ENCODE measurements at regions not wholly inside any gene's neighbourhood (a gene's known extent, or its start where the extent isn't known, plus 50 kb on each side); places are given as distances from the start of the nearest gene placed in this dataset.

DNA sequence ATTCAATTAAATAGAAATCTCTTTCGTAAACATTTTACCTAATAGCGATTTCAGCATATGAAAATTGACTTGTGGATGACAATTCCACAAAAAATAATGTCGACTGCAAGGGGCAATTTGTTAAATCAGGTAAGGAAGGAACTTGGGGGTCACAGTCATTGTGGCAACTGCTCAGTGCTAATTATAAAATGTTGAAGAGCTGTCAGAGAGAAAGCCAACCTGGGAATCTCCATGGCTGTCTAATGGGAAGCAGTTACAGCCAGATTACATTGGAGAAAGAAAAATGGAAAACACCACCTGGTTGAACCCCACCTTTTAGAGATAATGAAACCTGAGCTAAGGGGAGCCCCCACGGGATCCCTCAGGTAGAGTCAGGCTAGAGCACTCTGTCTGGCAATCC lies 373.9 kb downstream of the FOXO1 start:
- no peak overlapping the region for H3K9ac ChIP-seq (ENCODE audit: insufficient read depth, low read length)
- no peak for TF ChIP-seq EZH2 (IDR thresholded peaks at IDR 0.05; ENCODE audit: low read length, missing control alignments)
- TF ChIP-seq, protein P1, sequence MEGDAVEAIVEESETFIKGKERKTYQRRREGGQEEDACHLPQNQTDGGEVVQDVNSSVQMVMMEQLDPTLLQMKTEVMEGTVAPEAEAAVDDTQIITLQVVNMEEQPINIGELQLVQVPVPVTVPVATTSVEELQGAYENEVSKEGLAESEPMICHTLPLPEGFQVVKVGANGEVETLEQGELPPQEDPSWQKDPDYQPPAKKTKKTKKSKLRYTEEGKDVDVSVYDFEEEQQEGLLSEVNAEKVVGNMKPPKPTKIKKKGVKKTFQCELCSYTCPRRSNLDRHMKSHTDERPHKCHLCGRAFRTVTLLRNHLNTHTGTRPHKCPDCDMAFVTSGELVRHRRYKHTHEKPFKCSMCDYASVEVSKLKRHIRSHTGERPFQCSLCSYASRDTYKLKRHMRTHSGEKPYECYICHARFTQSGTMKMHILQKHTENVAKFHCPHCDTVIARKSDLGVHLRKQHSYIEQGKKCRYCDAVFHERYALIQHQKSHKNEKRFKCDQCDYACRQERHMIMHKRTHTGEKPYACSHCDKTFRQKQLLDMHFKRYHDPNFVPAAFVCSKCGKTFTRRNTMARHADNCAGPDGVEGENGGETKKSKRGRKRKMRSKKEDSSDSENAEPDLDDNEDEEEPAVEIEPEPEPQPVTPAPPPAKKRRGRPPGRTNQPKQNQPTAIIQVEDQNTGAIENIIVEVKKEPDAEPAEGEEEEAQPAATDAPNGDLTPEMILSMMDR (conservative IDR thresholded peaks at IDR 0.05 in 1 of 2, IDR thresholded peaks at IDR 0.05 in 1 of 2; ENCODE audit: low read depth in 1 of 2, low read length in 2 of 2) = no peak
- H4K20me1 ChIP-seq (ENCODE audit: control insufficient read depth, extremely low read depth, insufficient read depth, low read length) = no peaks in the 10 kb centered on the region
- H3K27ac ChIP-seq (ENCODE audit: insufficient read depth, low read length) = no peak overlapping the region
- no peaks in the 10 kb centered on the region for H3K4me1 ChIP-seq (ENCODE audit: control insufficient read depth, extremely low read depth, insufficient read depth, low read length)
- no peak overlapping the region for H3K4me2 ChIP-seq (ENCODE audit: extremely low read depth, insufficient read depth, low read length)
- H2AFZ ChIP-seq (ENCODE audit: low read length) = no peak overlapping the region
- H3K79me2 ChIP-seq (ENCODE audit: control insufficient read depth, insufficient read depth, low read length) = no peaks in the 10 kb centered on the region
- no peak for DNase-seq (ENCODE audit: low read depth in 2 of 2)
- no peak overlapping the region for H3K4me3 ChIP-seq (replicated peaks in 1 of 4; ENCODE audit: control extremely low read depth in 1 of 4, insufficient read depth in 1 of 4, low read depth in 3 of 4, low read length in 4 of 4)
- no peaks in the 10 kb centered on the region for H3K9me3 ChIP-seq (ENCODE audit: control insufficient read depth, insufficient read depth, low read depth, low read length)
- H3K36me3 ChIP-seq (ENCODE audit: control insufficient read depth, insufficient read depth, low read length) = no peaks in the 10 kb centered on the region
- no peaks in the 10 kb centered on the region for H3K27me3 ChIP-seq (ENCODE audit: control insufficient read depth, insufficient read depth, low read length)

GRCh38 chr13:40302351-40302750 lies 364.1 kb downstream of the FOXO1 start:
- TF ChIP-seq, protein P1 (conservative IDR thresholded peaks at IDR 0.05 in 1 of 2, IDR thresholded peaks at IDR 0.05 in 1 of 2; ENCODE audit: low read depth in 1 of 2, low read length in 2 of 2) = no peak
- no peak for TF ChIP-seq EZH2 (IDR thresholded peaks at IDR 0.05; ENCODE audit: low read length, missing control alignments)
- no peaks in the 10 kb centered on the region for H3K27me3 ChIP-seq (ENCODE audit: control insufficient read depth, insufficient read depth, low read length)
- H3K9me3 ChIP-seq (ENCODE audit: control insufficient read depth, insufficient read depth, low read depth, low read length) = no peaks in the 10 kb centered on the region

DNA sequence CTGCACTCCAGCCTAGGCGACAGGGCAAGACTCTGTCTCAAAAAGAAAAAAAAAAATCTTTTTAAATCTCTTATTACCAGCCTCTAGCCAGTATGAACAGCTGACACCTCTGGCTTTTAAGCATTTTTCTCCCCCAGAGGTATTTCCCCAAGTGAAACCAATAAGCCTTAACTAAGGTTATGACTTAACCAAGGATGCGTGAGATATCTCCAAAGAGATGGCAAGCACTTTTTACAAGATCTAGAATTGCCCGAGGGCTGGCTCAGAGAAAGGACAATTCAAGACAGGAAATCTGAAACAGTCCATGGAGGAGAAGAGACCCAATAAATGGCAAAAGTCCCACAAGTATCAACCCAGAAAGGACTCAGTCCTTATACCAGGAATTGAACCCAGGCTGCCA lies 362.1 kb downstream of the FOXO1 start:
- H3K79me2 ChIP-seq (ENCODE audit: control insufficient read depth, insufficient read depth, low read length) = no peaks in the 10 kb centered on the region
- no peak for DNase-seq (ENCODE audit: low read depth in 2 of 2)
- no peak overlapping the region for H2AFZ ChIP-seq (ENCODE audit: low read length)
- H3K9ac ChIP-seq (ENCODE audit: insufficient read depth, low read length) = no peak overlapping the region
- no peak overlapping the region for H3K4me3 ChIP-seq (replicated peaks in 1 of 4; ENCODE audit: control extremely low read depth in 1 of 4, insufficient read depth in 1 of 4, low read depth in 3 of 4, low read length in 4 of 4)
- no peak overlapping the region for H3K4me2 ChIP-seq (ENCODE audit: extremely low read depth, insufficient read depth, low read length)
- no peaks in the 10 kb centered on the region for H3K36me3 ChIP-seq (ENCODE audit: control insufficient read depth, insufficient read depth, low read length)
- no peak overlapping the region for H3K27ac ChIP-seq (ENCODE audit: insufficient read depth, low read length)
- H3K4me1 ChIP-seq (ENCODE audit: control insufficient read depth, extremely low read depth, insufficient read depth, low read length) = no peaks in the 10 kb centered on the region
- TF ChIP-seq, protein P1 (conservative IDR thresholded peaks at IDR 0.05 in 1 of 2, IDR thresholded peaks at IDR 0.05 in 1 of 2; ENCODE audit: low read depth in 1 of 2, low read length in 2 of 2) = no peak
- TF ChIP-seq EZH2 (IDR thresholded peaks at IDR 0.05; ENCODE audit: low read length, missing control alignments) = no peak
- no peaks in the 10 kb centered on the region for H3K27me3 ChIP-seq (ENCODE audit: control insufficient read depth, insufficient read depth, low read length)
- no peaks in the 10 kb centered on the region for H3K9me3 ChIP-seq (ENCODE audit: control insufficient read depth, insufficient read depth, low read depth, low read length)
- no peaks in the 10 kb centered on the region for H4K20me1 ChIP-seq (ENCODE audit: control insufficient read depth, extremely low read depth, insufficient read depth, low read length)

More at GRCh38 chr13:40302351-40302750, 364.1 kb downstream of the FOXO1 start:
- no peaks in the 10 kb centered on the region for H4K20me1 ChIP-seq (ENCODE audit: control insufficient read depth, extremely low read depth, insufficient read depth, low read length)
- no peak overlapping the region for H2AFZ ChIP-seq (ENCODE audit: low read length)
- no peaks in the 10 kb centered on the region for H3K79me2 ChIP-seq (ENCODE audit: control insufficient read depth, insufficient read depth, low read length)
- H3K9ac ChIP-seq (ENCODE audit: insufficient read depth, low read length) = no peak overlapping the region
- H3K4me2 ChIP-seq (ENCODE audit: extremely low read depth, insufficient read depth, low read length) = no peak overlapping the region
- no peaks in the 10 kb centered on the region for H3K36me3 ChIP-seq (ENCODE audit: control insufficient read depth, insufficient read depth, low read length)
- no peak overlapping the region for H3K4me3 ChIP-seq (replicated peaks in 1 of 4; ENCODE audit: control extremely low read depth in 1 of 4, insufficient read depth in 1 of 4, low read depth in 3 of 4, low read length in 4 of 4)
- DNase-seq (ENCODE audit: low read depth in 2 of 2) = no peak
- H3K4me1 ChIP-seq (ENCODE audit: control insufficient read depth, extremely low read depth, insufficient read depth, low read length) = no peaks in the 10 kb centered on the region
- H3K27ac ChIP-seq (ENCODE audit: insufficient read depth, low read length) = no peak overlapping the region

Data from fibroblast of lung (primary cell).